OCI-LY1 (cell line): ENCODE measurements at regions not wholly inside any gene's neighbourhood (a gene's known extent, or its start where the extent isn't known, plus 50 kb on each side); places are given as distances from the start of the nearest gene placed in this dataset.

Experiments used
- H2AFZ ChIP-seq: fragments of 200-600 bp; sonication (generic), shearing (Covaris generic); 2 replicates; pipeline ENCODE4 v1.6.0; 2014; ENCODE audit warnings: antibody characterized with exemption, mild to moderate bottlenecking, low read length
- H3F3A ChIP-seq: fragments of 200-600 bp; sonication (generic), shearing (Covaris generic); 2 replicates; pipeline ENCODE4 v1.6.0; 2014; ENCODE audit warnings: mild to moderate bottlenecking, antibody characterized with exemption, low read length, moderate library complexity; ENCODE audit not compliant: insufficient read depth
- H3K27ac ChIP-seq: fragments of 200-600 bp; sonication (generic); 2 replicates; pipeline ENCODE4 v1.5.1; 2014; ENCODE audit warnings: low read length, mixed run types, mild to moderate bottlenecking, low read depth; ENCODE audit not compliant: poor library complexity, severe bottlenecking
- H3K27me3 ChIP-seq: fragments of 200-600 bp; sonication (generic); 2 replicates; pipeline ENCODE4 v1.6.0; 2014; ENCODE audit warnings: antibody characterized with exemption, mild to moderate bottlenecking, low read length, moderate library complexity; ENCODE audit not compliant: insufficient read depth
- H3K36me3 ChIP-seq: fragments of 200-600 bp; sonication (generic); 2 replicates; pipeline ENCODE4 v1.6.1; 2014; ENCODE audit warnings: mild to moderate bottlenecking, antibody characterized with exemption, low read length, moderate library complexity, mixed read lengths; ENCODE audit not compliant: insufficient read depth
- H3K4me1 ChIP-seq: fragments of 200-600 bp; sonication (generic); 2 replicates; pipeline ENCODE4 v1.5.1; 2014; ENCODE audit warnings: mild to moderate bottlenecking, low read length, moderate library complexity; ENCODE audit not compliant: insufficient read depth, severe bottlenecking
- H3K4me2 ChIP-seq: fragments of 200-600 bp; sonication (generic), shearing (Covaris generic); 2 replicates; pipeline ENCODE4 v1.6.1; 2014; ENCODE audit warnings: low read length
- H3K4me3 ChIP-seq: fragments of 200-600 bp; sonication (generic); 2 replicates; pipeline ENCODE4 v1.5.1; 2014; ENCODE audit warnings: low read length, low read depth, mild to moderate bottlenecking, mixed read lengths; ENCODE audit not compliant: poor library complexity, severe bottlenecking
- H3K79me2 ChIP-seq: fragments of 200-600 bp; shearing (Covaris generic); 2 replicates; pipeline ENCODE4 v1.6.1; 2016; ENCODE audit warnings: mixed run types, low read length, mixed read lengths; ENCODE audit not compliant: insufficient read depth
- H3K9ac ChIP-seq: fragments of 200-600 bp; sonication (generic), shearing (Covaris generic); 2 replicates; pipeline ENCODE4 v1.6.1; 2014; ENCODE audit warnings: mild to moderate bottlenecking, low read length, mixed read lengths
- H3K9me2 ChIP-seq: fragments of 200-600 bp; sonication (generic), shearing (Covaris generic); 2 replicates; pipeline ENCODE4 v1.6.1; 2014; ENCODE audit warnings: low read depth, mild to moderate bottlenecking, low read length, mixed read lengths
- H3K9me3 ChIP-seq: fragments of 200-600 bp; shearing (Covaris generic); 2 replicates; pipeline ENCODE4 v1.6.1; 2014; ENCODE audit warnings: low read length, mixed read lengths
- H4K20me1 ChIP-seq: fragments of 200-600 bp; sonication (generic), shearing (Covaris generic); 2 replicates; pipeline ENCODE4 v1.6.0; 2016; ENCODE audit warnings: mild to moderate bottlenecking, low read length; ENCODE audit not compliant: insufficient read depth
- EZH2 ChIP-seq: fragments of 200-600 bp; sonication (generic), shearing (Covaris generic); IDR thresholded peaks from 2 replicates; pipeline ENCODE4 v1.8.0; 2017; ENCODE audit warnings: borderline replicate concordance, mixed run types, mild to moderate bottlenecking, antibody characterized with exemption, low read length, moderate library complexity, mixed read lengths
- TF ChIP-seq, protein P1 (sequence below): fragments of 200-600 bp; sonication (generic), shearing (Covaris generic); IDR thresholded peaks from 2 replicates; pipeline ENCODE4 v1.5.1; 2017; ENCODE audit warnings: mild to moderate bottlenecking, antibody characterized with exemption, low read length, moderate library complexity, mixed read lengths

DNA sequence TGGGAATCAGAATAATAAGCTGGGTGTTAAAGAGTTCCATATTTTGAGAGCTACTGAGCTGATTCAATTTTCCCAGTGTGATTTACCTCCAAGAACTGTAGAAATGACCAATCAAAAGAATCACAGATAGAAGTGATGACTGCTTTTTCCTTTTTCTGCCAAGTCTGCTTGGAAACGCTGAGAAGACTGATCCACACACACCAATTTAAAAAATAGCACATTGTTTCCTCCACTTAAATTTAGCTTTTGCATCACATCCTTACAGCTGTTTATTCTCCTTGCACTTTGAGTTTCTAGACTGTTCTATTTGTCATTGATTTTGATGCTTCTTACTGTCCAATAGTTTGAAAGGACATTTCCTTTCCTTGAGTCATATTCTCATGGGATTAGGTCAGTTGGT is 590.3 kb upstream of the CHAC2 start:
- Histone ChIP-seq H3K4me3 (no peak overlapping the region), H3K9me3 (no peaks in the 10 kb centered on the region), H3K79me2 (no peaks in the 10 kb centered on the region), H3K4me2 (no peak overlapping the region), H4K20me1 (no peaks in the 10 kb centered on the region), H2AFZ (no peak overlapping the region), H3K27ac (no peak overlapping the region), H3K27me3 (no peaks in the 10 kb centered on the region), H3F3A (no peaks in the 10 kb centered on the region), H3K4me1 (no peaks in the 10 kb centered on the region), H3K36me3 (no peaks in the 10 kb centered on the region), H3K9me2 (no peaks in the 10 kb centered on the region), H3K9ac (no peak overlapping the region)
- TF ChIP-seq EZH2, result no peak
- TF ChIP-seq, protein P1, sequence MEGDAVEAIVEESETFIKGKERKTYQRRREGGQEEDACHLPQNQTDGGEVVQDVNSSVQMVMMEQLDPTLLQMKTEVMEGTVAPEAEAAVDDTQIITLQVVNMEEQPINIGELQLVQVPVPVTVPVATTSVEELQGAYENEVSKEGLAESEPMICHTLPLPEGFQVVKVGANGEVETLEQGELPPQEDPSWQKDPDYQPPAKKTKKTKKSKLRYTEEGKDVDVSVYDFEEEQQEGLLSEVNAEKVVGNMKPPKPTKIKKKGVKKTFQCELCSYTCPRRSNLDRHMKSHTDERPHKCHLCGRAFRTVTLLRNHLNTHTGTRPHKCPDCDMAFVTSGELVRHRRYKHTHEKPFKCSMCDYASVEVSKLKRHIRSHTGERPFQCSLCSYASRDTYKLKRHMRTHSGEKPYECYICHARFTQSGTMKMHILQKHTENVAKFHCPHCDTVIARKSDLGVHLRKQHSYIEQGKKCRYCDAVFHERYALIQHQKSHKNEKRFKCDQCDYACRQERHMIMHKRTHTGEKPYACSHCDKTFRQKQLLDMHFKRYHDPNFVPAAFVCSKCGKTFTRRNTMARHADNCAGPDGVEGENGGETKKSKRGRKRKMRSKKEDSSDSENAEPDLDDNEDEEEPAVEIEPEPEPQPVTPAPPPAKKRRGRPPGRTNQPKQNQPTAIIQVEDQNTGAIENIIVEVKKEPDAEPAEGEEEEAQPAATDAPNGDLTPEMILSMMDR, result no peak

DNA sequence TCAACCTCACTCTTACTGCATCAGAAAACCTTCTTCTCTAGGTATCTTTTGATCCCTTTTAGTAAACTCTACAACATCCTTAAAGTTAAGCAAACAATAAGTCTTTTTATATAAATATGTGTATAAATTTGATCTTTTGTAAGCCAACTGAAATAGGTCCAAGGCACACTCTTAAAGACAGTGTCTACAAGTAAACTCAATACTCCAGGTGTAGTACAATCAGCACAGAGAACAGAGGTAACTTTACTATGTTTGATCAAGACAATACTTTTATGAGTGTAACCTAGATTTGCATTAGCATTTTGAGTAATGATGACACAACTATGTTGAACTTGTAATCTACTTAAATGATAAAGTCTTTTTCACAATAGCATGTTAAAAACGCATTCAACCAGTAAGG is 593.1 kb upstream of the CHAC2 start:
- Histone ChIP-seq H3K4me3 (no peak overlapping the region), H3K9me3 (no peaks in the 10 kb centered on the region), H3K27me3 (no peaks in the 10 kb centered on the region), H3F3A (no peaks in the 10 kb centered on the region), H3K36me3 (no peaks in the 10 kb centered on the region), H3K79me2 (no peaks in the 10 kb centered on the region), H3K9ac (no peak overlapping the region), H3K9me2 (no peaks in the 10 kb centered on the region), H3K27ac (no peak overlapping the region), H3K4me1 (no peaks in the 10 kb centered on the region), H2AFZ (no peak overlapping the region), H3K4me2 (no peak overlapping the region), H4K20me1 (no peaks in the 10 kb centered on the region)
- TF ChIP-seq EZH2, result no peak
- TF ChIP-seq, protein P1, result no peak

DNA sequence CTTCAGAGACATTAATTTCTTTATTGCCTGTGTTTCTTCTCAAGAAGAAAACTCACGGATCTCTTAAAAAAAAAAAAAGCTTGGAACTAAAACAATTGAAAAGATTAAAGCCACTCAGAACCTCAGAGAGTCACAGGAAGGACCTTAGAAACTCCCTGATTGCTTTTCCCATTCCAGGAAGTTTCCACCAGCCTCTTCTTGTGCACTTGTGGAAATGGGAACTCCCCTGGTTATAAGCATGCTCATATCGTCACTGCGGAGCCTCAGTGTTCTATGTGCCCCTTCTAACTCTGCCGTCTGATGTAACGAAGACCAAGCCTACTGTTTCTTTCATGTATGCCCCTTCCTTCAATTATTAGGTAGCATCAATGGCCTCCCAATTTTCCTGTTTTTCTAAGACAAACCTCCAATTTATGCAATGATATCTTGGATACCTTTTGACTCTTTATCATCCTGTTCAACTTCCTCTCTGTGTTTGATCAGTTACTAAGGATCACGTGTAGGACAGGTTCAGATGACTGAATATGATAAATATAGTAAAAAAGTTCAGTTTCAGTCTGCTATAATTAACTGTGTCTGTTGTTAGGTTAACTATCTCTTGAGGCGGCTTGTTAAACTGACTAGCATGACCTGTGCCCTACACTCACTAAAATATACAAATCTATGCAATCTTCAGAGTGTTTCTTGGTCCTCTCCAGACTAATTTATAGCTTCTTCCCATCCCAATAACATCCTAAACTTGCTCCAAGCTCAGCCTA is 593.7 kb upstream of the CHAC2 start:
- H3K27ac ChIP-seq, result no peak overlapping the region
- no peaks in the 10 kb centered on the region for H3K9me2 ChIP-seq
- no peaks in the 10 kb centered on the region for H3K9me3 ChIP-seq
- no peaks in the 10 kb centered on the region for H4K20me1 ChIP-seq
- H3K4me3 ChIP-seq, result no peak overlapping the region
- no peaks in the 10 kb centered on the region for H3K27me3 ChIP-seq
- no peak overlapping the region for H3K4me2 ChIP-seq
- TF ChIP-seq, protein P1, result no peak
- TF ChIP-seq EZH2, result no peak
- H3K36me3 ChIP-seq, result no peaks in the 10 kb centered on the region
- H3F3A ChIP-seq, result no peaks in the 10 kb centered on the region
- H3K4me1 ChIP-seq, result no peaks in the 10 kb centered on the region
- H2AFZ ChIP-seq, result no peak overlapping the region
- no peak overlapping the region for H3K9ac ChIP-seq
- H3K79me2 ChIP-seq, result no peaks in the 10 kb centered on the region
